HFFc6 (cell line): ENCODE measurements at regions not wholly inside any gene's neighbourhood (a gene's known extent, or its start where the extent isn't known, plus 50 kb on each side); places are given as distances from the start of the nearest gene placed in this dataset.

Source experiments
- DNase-seq: peaks from one replicate; pipeline ENCODE4 v3.0.0-alpha.2; 2018
- H3K27ac Mint-ChIP-seq: 2 replicates; pipeline ENCODE4 v1.8.0; 2020; ENCODE audit warnings: mild to moderate bottlenecking, mixed read lengths
- H3K27me3 Mint-ChIP-seq: 2 replicates; pipeline ENCODE4 v1.8.0; 2021; ENCODE audit warnings: mild to moderate bottlenecking, moderate library complexity, mixed read lengths; ENCODE audit not compliant: insufficient read depth
- H3K36me3 Mint-ChIP-seq: 2 replicates; pipeline ENCODE4 v1.8.0; 2021; ENCODE audit warnings: low read depth, mixed read lengths
- H3K4me1 Mint-ChIP-seq: 2 replicates; pipeline ENCODE4 v1.8.0; 2020; ENCODE audit warnings: low read depth, mixed read lengths
- H3K4me3 Mint-ChIP-seq: 2 replicates; pipeline ENCODE4 v1.8.0; 2020; ENCODE audit warnings: mild to moderate bottlenecking, moderate library complexity, mixed read lengths
- H3K9me3 Mint-ChIP-seq: 2 replicates; pipeline ENCODE4 v1.8.0; 2020; ENCODE audit warnings: mild to moderate bottlenecking, mixed read lengths
- TF ChIP-seq, protein P1 (sequence below): fragments of 200-600 bp; sonication (generic); IDR thresholded peaks from 2 replicates; pipeline ENCODE4 v1.5.0; 2021; ENCODE audit warnings: antibody characterized with exemption, mild to moderate bottlenecking

DNA sequence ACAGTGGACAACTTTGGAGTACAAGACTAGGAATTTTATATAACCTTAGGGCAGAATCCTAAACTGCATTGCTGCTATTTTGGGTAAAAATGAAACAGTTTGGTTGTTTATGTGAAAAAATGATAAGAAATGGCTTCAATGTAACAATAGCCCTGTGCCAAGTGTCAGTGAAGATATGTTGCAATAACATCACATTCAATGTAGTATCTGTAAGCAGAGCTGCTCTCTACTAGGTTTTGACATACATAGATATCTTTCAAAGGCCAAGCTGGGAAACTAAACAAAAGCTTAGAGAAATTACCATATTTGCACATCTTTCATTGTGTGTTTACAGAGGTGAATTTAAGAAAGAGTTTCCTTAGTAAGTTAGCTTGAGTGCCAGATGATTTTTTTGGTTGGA lies 135.0 kb upstream of the DOK6 start:
- DNase-seq, result no peak
- H3K4me3 Mint-ChIP-seq, result no peak overlapping the region

DNA sequence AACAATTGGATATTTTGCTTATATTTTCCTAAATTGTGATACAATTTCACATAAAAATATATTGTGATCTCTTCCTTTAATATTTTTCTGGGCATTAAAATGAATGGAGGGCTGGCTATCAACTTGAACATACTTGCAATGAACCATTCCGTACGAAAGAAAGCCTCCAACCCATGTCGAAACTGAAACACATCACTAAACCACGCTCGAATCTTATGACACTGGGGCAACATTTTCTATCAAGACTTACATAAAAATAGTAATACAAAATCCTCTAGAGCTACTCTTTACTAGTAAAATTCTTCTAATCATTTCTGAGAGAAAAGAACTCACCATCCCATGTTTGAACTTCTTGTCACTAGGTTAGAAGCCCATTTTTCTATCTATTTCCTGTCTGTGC lies 132.8 kb upstream of the DOK6 start:
- peaks cover 49% of the 10 kb centered on the region for H3K9me3 Mint-ChIP-seq
- H3K27ac Mint-ChIP-seq, result no peak overlapping the region
- H3K4me3 Mint-ChIP-seq, result no peak overlapping the region
- no peak for DNase-seq
- TF ChIP-seq, protein P1, sequence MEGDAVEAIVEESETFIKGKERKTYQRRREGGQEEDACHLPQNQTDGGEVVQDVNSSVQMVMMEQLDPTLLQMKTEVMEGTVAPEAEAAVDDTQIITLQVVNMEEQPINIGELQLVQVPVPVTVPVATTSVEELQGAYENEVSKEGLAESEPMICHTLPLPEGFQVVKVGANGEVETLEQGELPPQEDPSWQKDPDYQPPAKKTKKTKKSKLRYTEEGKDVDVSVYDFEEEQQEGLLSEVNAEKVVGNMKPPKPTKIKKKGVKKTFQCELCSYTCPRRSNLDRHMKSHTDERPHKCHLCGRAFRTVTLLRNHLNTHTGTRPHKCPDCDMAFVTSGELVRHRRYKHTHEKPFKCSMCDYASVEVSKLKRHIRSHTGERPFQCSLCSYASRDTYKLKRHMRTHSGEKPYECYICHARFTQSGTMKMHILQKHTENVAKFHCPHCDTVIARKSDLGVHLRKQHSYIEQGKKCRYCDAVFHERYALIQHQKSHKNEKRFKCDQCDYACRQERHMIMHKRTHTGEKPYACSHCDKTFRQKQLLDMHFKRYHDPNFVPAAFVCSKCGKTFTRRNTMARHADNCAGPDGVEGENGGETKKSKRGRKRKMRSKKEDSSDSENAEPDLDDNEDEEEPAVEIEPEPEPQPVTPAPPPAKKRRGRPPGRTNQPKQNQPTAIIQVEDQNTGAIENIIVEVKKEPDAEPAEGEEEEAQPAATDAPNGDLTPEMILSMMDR, result no peak
- H3K36me3 Mint-ChIP-seq, result no peaks in the 10 kb centered on the region
- H3K27me3 Mint-ChIP-seq, result no peaks in the 10 kb centered on the region
- no peaks in the 10 kb centered on the region for H3K4me1 Mint-ChIP-seq

More for the DNA sequence above, 135.0 kb upstream of the DOK6 start:
- Mint-ChIP-seq H3K9me3 (peaks cover 47% of the 10 kb centered on the region), H3K27me3 (no peaks in the 10 kb centered on the region), H3K36me3 (no peaks in the 10 kb centered on the region), H3K27ac (no peak overlapping the region), H3K4me1 (no peaks in the 10 kb centered on the region)
- TF ChIP-seq, protein P1, result no peak

DNA sequence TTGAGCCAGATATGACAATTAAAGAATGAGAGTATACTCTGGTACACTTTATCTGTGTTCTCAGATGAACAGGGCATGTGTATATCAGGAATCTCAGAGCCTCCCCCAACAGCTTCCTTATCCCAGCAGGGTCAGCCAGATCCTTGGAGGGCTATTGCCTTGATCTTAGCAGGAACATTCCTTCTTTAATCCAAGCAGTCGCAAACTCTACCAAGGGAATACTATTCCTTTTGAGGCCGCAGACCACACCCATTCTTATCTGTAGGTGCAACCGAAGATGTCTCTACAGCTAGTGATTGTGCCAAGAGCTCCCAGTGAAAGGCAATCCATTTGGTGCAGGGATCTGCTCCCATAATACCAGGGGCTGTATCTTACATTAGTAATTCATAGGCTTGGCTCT lies 118.3 kb upstream of the DOK6 start:
- no peaks in the 10 kb centered on the region for H3K36me3 Mint-ChIP-seq
- no peak overlapping the region for H3K27ac Mint-ChIP-seq
- TF ChIP-seq, protein P1, result no peak
- no peak overlapping the region for H3K4me3 Mint-ChIP-seq
- DNase-seq, result no peak
- H3K9me3 Mint-ChIP-seq, result peaks cover 21% of the 10 kb centered on the region
- H3K27me3 Mint-ChIP-seq, result no peaks in the 10 kb centered on the region
- no peaks in the 10 kb centered on the region for H3K4me1 Mint-ChIP-seq

GRCh38 chr18:69291044-69291443 lies 109.6 kb upstream of the DOK6 start:
- Mint-ChIP-seq H3K27ac (no peak overlapping the region), H3K4me3 (no peak overlapping the region), H3K36me3 (no peaks in the 10 kb centered on the region), H3K4me1 (no peaks in the 10 kb centered on the region), H3K9me3 (peaks cover 16% of the 10 kb centered on the region; the same call in 1 of the 2 replicates), H3K27me3 (no peaks in the 10 kb centered on the region)
- DNase-seq, result no peak
- TF ChIP-seq, protein P1, result no peak

GRCh38 chr18:69291755-69292154 lies 108.9 kb upstream of the DOK6 start:
- no peak overlapping the region for H3K4me3 Mint-ChIP-seq
- no peaks in the 10 kb centered on the region for H3K36me3 Mint-ChIP-seq
- TF ChIP-seq, protein P1, result no peak
- DNase-seq, result no peak
- H3K9me3 Mint-ChIP-seq, result peaks cover 16% of the 10 kb centered on the region
- H3K27me3 Mint-ChIP-seq, result no peaks in the 10 kb centered on the region
- H3K4me1 Mint-ChIP-seq, result no peaks in the 10 kb centered on the region
- H3K27ac Mint-ChIP-seq, result no peak overlapping the region

DNA sequence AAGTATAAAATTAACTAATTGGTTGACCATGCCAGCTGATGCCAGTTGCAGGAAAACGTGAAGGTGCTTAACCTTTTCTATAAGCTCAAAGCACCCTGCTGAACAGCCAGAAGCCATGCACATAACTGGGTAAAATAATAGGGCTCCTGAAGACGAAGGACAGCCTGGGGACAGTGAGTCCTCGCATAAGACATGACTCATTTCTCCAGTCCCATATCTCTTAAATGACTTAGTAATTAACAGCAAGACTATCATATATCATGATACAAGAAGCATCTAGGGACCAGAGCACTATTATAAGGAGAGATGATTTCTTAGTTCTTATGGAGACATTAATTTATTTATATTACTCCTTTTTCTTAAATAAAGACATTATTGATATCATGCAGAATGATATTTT lies 100.5 kb upstream of the DOK6 start:
- no peaks in the 10 kb centered on the region for H3K27me3 Mint-ChIP-seq
- H3K36me3 Mint-ChIP-seq, result peaks cover 4% of the 10 kb centered on the region; the same call in 1 of the 2 replicates
- H3K27ac Mint-ChIP-seq, result no peak overlapping the region
- H3K4me3 Mint-ChIP-seq, result no peak overlapping the region
- no peaks in the 10 kb centered on the region for H3K4me1 Mint-ChIP-seq
- TF ChIP-seq, protein P1, result no peak
- H3K9me3 Mint-ChIP-seq, result peaks cover 43% of the 10 kb centered on the region
- no peak for DNase-seq
